ENCODE measurements at regions not wholly inside any gene's neighbourhood (a gene's known extent, or its start where the extent isn't known, plus 50 kb on each side); places are given as distances from the start of the nearest gene placed in this dataset.

DNA sequence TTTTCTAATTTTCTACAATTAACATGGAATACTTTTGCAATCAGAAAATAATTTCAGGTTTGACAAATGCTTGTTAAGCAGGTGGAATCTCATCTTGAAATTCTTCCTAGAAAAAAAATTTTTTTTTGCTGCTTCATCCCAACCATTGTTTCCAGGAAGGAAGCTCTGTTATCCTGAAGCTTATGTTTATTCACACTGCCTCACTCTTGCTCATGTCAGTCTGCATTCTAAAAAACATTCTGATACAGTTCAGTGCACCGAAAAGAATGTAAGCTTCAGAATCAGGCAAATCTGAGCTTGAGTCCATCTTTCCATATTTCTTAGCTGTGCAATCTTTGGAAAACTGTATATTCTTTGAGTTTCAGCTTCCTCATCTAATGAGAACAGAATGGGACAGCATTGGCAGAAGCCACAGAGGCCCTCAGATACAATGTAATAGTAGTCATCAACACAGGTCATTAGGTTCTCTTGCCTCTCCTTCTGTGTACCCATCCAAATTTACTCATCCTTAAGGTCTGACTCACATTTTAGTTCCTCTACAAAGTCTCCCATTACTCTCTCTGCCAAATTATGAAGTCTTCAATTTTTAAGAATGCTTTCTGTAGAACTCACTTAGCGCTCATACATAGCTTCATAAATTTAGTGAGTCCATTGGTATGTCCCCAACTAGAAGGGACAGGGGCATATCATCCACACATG lies 881.8 kb upstream of the NR2F2 start:
- intact Hi-C loops (cut with DNase I), result no loop called here
- no peaks in the 10 kb centered on the region for H3K9me3 ChIP-seq
- DNase-seq, result no peak

DNA sequence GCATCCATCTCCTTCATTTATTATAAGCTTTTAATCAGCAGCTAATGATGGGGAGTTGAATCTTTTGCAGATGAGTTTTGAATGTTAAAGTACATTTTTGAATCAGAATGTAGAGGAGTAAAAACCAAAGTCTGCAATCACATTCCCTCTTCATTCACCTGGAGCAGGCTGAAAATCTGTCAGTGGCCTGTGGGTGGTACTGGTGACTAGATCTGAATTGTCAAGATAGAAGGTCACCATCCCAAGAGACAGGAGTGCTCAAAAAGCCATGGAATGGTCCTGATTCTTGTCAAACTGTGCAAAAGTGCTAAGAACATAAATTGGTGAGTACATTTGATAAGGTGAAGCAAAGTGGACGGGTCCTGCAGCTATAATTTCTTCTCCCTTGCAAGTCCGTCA lies 881.3 kb upstream of the NR2F2 start:
- H3K27ac ChIP-seq, result no peak overlapping the region
- H3K4me1 ChIP-seq, result no peaks in the 10 kb centered on the region
- intact Hi-C loops (cut with DNase I), result no loop called here
- H3K9me3 ChIP-seq, result no peaks in the 10 kb centered on the region
- no peaks in the 10 kb centered on the region for H3K36me3 ChIP-seq
- no peak overlapping the region for H3K4me3 ChIP-seq
- TF ChIP-seq, protein P1, sequence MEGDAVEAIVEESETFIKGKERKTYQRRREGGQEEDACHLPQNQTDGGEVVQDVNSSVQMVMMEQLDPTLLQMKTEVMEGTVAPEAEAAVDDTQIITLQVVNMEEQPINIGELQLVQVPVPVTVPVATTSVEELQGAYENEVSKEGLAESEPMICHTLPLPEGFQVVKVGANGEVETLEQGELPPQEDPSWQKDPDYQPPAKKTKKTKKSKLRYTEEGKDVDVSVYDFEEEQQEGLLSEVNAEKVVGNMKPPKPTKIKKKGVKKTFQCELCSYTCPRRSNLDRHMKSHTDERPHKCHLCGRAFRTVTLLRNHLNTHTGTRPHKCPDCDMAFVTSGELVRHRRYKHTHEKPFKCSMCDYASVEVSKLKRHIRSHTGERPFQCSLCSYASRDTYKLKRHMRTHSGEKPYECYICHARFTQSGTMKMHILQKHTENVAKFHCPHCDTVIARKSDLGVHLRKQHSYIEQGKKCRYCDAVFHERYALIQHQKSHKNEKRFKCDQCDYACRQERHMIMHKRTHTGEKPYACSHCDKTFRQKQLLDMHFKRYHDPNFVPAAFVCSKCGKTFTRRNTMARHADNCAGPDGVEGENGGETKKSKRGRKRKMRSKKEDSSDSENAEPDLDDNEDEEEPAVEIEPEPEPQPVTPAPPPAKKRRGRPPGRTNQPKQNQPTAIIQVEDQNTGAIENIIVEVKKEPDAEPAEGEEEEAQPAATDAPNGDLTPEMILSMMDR (IDR thresholded peaks at IDR 0.05), result no peak
- H3K27me3 ChIP-seq, result no peaks in the 10 kb centered on the region
- ATAC-seq (no peak), DNase-seq (no peak)

More for the DNA sequence above, 881.8 kb upstream of the NR2F2 start:
- no peaks in the 10 kb centered on the region for H3K27me3 ChIP-seq
- ATAC-seq, result no peak
- H3K4me1 ChIP-seq, result no peaks in the 10 kb centered on the region
- no peak overlapping the region for H3K27ac ChIP-seq
- TF ChIP-seq, protein P1 (IDR thresholded peaks at IDR 0.05), result no peak
- H3K4me3 ChIP-seq, result no peak overlapping the region
- H3K36me3 ChIP-seq, result no peaks in the 10 kb centered on the region

DNA sequence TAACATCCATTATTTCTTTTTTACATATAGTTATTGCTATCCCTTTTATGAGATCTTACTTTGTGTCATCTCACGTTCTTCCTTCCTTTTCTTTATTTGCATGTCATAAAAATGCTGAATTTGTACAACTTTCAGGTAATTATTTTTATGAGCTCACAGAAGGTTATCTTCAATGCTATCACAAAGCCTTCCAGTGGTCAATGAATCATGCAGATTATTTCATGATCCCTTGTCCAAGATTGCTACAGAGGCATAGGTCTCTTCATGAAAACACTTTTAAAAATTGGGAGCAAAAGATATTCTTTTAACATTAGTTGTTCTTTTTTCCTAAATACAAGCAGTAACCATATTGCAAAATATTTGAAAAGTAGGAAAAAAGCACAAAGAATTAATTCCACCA lies 880.1 kb upstream of the NR2F2 start:
- Histone ChIP-seq H3K9me3 (no peaks in the 10 kb centered on the region), H3K36me3 (no peaks in the 10 kb centered on the region), H3K4me3 (no peak overlapping the region), H3K27me3 (no peaks in the 10 kb centered on the region), H3K27ac (no peak overlapping the region), H3K4me1 (no peaks in the 10 kb centered on the region)
- ATAC-seq (no peak), DNase-seq (no peak)
- intact Hi-C loops (cut with DNase I), result no loop called here
- TF ChIP-seq, protein P1 (IDR thresholded peaks at IDR 0.05), result no peak

DNA sequence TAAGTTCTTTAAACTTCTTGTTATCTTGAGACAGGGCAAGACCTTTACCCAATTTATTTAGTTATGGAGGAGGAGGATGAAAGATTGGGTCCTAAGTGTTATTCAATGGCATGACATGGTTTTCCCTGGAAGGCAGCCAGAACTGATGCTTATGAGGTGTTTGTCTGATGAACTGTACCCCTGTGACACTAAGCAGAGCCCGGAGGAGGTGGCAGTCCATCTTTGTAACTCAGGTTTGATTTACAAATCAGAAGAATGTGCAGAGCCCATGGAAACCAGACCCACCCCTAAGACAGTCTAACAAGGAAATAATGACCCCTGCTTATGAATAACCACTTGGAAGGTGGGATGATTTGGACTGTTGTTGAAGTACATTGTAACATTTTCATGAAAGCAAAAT lies 878.6 kb upstream of the NR2F2 start:
- no peak overlapping the region for H3K4me3 ChIP-seq
- H3K27ac ChIP-seq, result no peak overlapping the region
- intact Hi-C loops (cut with DNase I), result no loop called here
- DNase-seq, result no peak
- ATAC-seq, result no peak
- TF ChIP-seq, protein P1 (IDR thresholded peaks at IDR 0.05), result no peak
- no peaks in the 10 kb centered on the region for H3K27me3 ChIP-seq
- H3K9me3 ChIP-seq, result no peaks in the 10 kb centered on the region
- no peaks in the 10 kb centered on the region for H3K4me1 ChIP-seq
- H3K36me3 ChIP-seq, result no peaks in the 10 kb centered on the region

DNA sequence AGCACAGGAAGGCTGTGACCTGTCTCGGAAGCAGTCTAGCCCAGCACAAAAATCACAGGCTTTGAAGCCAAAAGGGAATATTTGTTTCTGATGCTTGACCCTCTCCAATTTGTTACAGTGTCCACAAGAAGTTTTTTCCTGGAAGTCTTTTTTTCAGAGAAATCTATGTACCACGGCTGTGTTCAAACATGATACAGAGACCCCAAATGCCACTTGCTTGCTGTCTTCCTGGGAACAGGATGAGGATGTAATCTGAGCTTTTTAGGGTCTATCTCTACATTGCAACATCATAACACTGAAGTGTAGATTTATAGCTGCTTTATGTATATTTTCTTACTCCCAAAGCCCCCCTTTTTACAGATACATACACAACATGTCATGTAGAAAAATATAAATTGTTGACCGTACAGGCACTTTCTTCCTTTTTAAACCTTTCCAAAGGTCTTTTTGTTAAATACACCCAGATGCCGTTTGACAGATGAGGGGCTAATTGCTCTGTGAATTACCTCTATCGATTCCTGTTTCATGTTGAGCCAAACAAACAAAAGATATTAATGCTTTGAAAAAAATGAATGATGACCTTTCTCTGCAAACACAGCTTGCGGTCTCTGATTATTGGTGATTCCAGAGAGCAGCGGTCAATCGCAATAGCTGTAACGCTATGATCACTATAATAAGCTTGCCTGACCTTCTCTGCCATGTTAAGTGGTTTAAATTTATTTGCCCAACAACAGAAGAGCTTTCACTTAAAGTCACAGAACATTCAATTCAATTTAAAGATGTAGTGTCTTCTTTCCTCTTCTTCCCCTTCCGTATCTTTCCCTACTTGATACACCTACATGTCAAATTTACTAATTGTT lies 875.9 kb upstream of the NR2F2 start:
- Histone ChIP-seq H3K27ac (no peak overlapping the region), H3K36me3 (no peaks in the 10 kb centered on the region), H3K27me3 (no peaks in the 10 kb centered on the region), H3K4me3 (no peak overlapping the region), H3K9me3 (no peaks in the 10 kb centered on the region), H3K4me1 (no peaks in the 10 kb centered on the region)
- intact Hi-C loops (cut with DNase I), result no loop called here
- DNase-seq, result no peak
- TF ChIP-seq, protein P1 (IDR thresholded peaks at IDR 0.05), result no peak
- ATAC-seq, result no peak
